GM12864 (cell line): ENCODE measurements at regions not wholly inside any gene's neighbourhood (a gene's known extent, or its start where the extent isn't known, plus 50 kb on each side); places are given as distances from the start of the nearest gene placed in this dataset.

Experiments used
- DNase-seq: peaks from one replicate; pipeline ENCODE4 v3.0.0-alpha.2; 2011; ENCODE audit warnings: low read depth
- H3K4me3 ChIP-seq: 2 replicates; pipeline ENCODE4 v1.5.1; 2011; ENCODE audit warnings: mild to moderate bottlenecking, low read depth, low read length, control low read depth
- CTCF ChIP-seq: IDR thresholded peaks from 2 replicates; pipeline ENCODE4 v1.5.1; 2011; ENCODE audit warnings: low read depth, mild to moderate bottlenecking, moderate library complexity, low read length, control low read depth, inconsistent platforms; ENCODE audit errors: missing control alignments

GRCh38 chr4:125398263-125399002, 83.7 kb downstream of the FAT4 start:
- no peak overlapping the region for H3K4me3 ChIP-seq
- DNase-seq, result no peak
- no peak for TF ChIP-seq CTCF

GRCh38 chr4:125400756-125401155, 86.0 kb downstream of the FAT4 start:
- no peak for DNase-seq
- TF ChIP-seq CTCF, result no peak
- no peak overlapping the region for H3K4me3 ChIP-seq

GRCh38 chr4:125401784-125402183, 87.0 kb downstream of the FAT4 start:
- H3K4me3 ChIP-seq, result no peak overlapping the region
- no peak for DNase-seq
- TF ChIP-seq CTCF, result no peak

GRCh38 chr4:125420526-125420925, 105.8 kb downstream of the FAT4 start:
- TF ChIP-seq CTCF, result no peak

GRCh38 chr4:125421547-125421946, 106.8 kb downstream of the FAT4 start:
- no peak overlapping the region for H3K4me3 ChIP-seq
- no peak for DNase-seq
- TF ChIP-seq CTCF, result no peak

More at GRCh38 chr4:125420526-125420925, 105.8 kb downstream of the FAT4 start:
- no peak overlapping the region for H3K4me3 ChIP-seq
- DNase-seq, result no peak

GRCh38 chr4:125423124-125423523, 108.4 kb downstream of the FAT4 start:
- DNase-seq, result no peak
- no peak overlapping the region for H3K4me3 ChIP-seq
- no peak for TF ChIP-seq CTCF

- no peak for TF ChIP-seq CTCF
- H3K4me3 ChIP-seq, result no peak overlapping the region
- DNase-seq, result no peak
These were observed 114.1 kb downstream of the FAT4 start for GRCh38 chr4:125428832-125429231.
